HL-60 (cell line): ENCODE measurements at regions not wholly inside any gene's neighbourhood (a gene's known extent, or its start where the extent isn't known, plus 50 kb on each side); places are given as distances from the start of the nearest gene placed in this dataset.

Experiments used
- POLR2AphosphoS5 ChIP-seq: IDR thresholded peaks from 2 replicates; pipeline ENCODE4 v1.6.1; 2012; ENCODE audit warnings: low read depth
- SPI1 ChIP-seq: IDR thresholded peaks from 2 replicates; pipeline ENCODE4 v1.6.1; 2012; ENCODE audit warnings: low read depth, mild to moderate bottlenecking, borderline replicate concordance
- TF ChIP-seq, protein P1 (sequence below): IDR thresholded peaks from one replicate; pipeline ENCODE4 v1.5.1; 2011; ENCODE audit warnings: low read length, control low read depth, inconsistent platforms; ENCODE audit not compliant: insufficient read depth

DNA sequence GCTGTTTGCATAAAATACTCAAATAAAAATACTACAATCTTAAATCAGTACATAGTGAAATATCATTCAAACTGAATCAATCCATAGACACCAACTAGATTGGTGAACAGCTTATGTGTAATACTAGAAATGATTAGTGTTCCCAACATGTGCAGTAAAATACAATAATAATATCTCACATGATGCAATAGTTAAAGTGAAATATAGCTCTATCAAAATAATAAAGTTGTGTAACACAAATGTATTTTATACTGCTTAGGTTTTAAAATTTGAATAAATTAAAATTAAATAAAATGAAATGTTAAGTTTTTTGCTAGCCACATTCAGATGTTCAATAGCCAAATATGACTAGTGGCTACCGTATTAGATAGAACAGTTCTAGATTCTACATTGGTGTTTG, 714.1 kb downstream of the ZNF385D start:
- no peak for TF ChIP-seq SPI1
- TF ChIP-seq, protein P1, sequence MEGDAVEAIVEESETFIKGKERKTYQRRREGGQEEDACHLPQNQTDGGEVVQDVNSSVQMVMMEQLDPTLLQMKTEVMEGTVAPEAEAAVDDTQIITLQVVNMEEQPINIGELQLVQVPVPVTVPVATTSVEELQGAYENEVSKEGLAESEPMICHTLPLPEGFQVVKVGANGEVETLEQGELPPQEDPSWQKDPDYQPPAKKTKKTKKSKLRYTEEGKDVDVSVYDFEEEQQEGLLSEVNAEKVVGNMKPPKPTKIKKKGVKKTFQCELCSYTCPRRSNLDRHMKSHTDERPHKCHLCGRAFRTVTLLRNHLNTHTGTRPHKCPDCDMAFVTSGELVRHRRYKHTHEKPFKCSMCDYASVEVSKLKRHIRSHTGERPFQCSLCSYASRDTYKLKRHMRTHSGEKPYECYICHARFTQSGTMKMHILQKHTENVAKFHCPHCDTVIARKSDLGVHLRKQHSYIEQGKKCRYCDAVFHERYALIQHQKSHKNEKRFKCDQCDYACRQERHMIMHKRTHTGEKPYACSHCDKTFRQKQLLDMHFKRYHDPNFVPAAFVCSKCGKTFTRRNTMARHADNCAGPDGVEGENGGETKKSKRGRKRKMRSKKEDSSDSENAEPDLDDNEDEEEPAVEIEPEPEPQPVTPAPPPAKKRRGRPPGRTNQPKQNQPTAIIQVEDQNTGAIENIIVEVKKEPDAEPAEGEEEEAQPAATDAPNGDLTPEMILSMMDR: no peak
- TF ChIP-seq POLR2AphosphoS5: no peak
